Fibroblast of villous mesenchyme (primary cell): ENCODE measurements at regions not wholly inside any gene's neighbourhood (a gene's known extent, or its start where the extent isn't known, plus 50 kb on each side); places are given as distances from the start of the nearest gene placed in this dataset.
A peak's percentile ranks its signal among the peaks of the same experiment; 100 is the strongest.

Experiments
- DNase-seq: peaks from one replicate; pipeline ENCODE4 v3.0.0-alpha.2; 2010; ENCODE audit warnings: low read depth
- H3K4me3 ChIP-seq: 2 replicates; pipeline ENCODE4 v1.5.1; 2011; ENCODE audit warnings: low read depth, mild to moderate bottlenecking, low read length
- TF ChIP-seq, protein P1 (sequence below): IDR thresholded peaks from 2 replicates; pipeline ENCODE4 v1.5.1; 2012; ENCODE audit warnings: low read depth, mild to moderate bottlenecking, low read length; ENCODE audit not compliant: insufficient read depth

- TF ChIP-seq, protein P1, sequence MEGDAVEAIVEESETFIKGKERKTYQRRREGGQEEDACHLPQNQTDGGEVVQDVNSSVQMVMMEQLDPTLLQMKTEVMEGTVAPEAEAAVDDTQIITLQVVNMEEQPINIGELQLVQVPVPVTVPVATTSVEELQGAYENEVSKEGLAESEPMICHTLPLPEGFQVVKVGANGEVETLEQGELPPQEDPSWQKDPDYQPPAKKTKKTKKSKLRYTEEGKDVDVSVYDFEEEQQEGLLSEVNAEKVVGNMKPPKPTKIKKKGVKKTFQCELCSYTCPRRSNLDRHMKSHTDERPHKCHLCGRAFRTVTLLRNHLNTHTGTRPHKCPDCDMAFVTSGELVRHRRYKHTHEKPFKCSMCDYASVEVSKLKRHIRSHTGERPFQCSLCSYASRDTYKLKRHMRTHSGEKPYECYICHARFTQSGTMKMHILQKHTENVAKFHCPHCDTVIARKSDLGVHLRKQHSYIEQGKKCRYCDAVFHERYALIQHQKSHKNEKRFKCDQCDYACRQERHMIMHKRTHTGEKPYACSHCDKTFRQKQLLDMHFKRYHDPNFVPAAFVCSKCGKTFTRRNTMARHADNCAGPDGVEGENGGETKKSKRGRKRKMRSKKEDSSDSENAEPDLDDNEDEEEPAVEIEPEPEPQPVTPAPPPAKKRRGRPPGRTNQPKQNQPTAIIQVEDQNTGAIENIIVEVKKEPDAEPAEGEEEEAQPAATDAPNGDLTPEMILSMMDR, result no peak
- no peak for DNase-seq
Measured at GRCh38 chr5:74394916-74395880, 245.3 kb downstream of the ENC1 start.

GRCh38 chr5:74394528-74394915 lies 246.0 kb downstream of the ENC1 start:
- DNase-seq, result no peak
- TF ChIP-seq, protein P1, result peak; percentile 21
- no peak overlapping the region for H3K4me3 ChIP-seq

More at GRCh38 chr5:74394916-74395880, 245.3 kb downstream of the ENC1 start:
- no peak overlapping the region for H3K4me3 ChIP-seq

DNA sequence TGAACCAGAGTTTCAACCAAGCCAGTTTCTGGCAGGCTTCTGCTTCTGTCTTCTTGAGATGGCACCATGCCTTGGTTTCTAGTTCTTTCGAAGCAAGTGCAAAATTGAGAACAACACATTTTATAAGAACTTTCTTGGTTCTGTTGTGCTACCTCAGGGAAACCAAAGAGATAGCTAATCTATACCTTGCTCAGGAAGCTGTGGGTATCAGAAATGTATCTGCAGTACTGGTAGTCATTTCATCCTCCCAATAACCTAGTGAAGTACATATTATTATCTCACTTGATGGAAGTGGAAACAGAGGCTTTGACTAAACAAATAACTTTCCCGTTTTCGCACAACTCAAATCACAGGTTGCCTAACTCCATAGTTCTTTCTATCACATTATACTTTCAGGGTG lies 246.6 kb downstream of the ENC1 start:
- no peak for DNase-seq
- TF ChIP-seq, protein P1, result no peak
- no peak overlapping the region for H3K4me3 ChIP-seq

GRCh38 chr5:74392711-74393351 lies 247.7 kb downstream of the ENC1 start:
- TF ChIP-seq, protein P1, result no peak
- no peak overlapping the region for H3K4me3 ChIP-seq
- peak; percentile 41 for DNase-seq

- TF ChIP-seq, protein P1, result no peak
- DNase-seq, result no peak
- no peak overlapping the region for H3K4me3 ChIP-seq
Measured at GRCh38 chr5:74391410-74391809, 249.1 kb downstream of the ENC1 start.

DNA sequence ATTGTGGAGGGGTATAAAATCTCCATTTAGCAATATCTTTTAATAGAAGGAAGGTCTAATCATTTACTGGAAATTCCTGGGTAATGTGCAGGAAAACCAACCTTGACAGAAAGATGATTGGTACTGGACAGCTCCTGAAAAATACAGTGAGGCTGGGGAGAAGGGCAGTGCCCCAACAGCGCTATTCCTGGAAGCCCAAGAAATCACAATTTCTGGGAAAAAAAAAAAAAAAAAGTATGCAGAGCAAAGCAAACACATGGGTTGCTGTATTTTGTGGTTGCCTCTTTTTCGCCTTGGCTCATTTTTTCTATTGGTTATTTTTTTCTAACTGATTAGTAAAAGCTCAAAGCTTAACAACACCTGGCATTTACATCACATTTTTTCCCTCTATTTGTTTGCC lies 249.7 kb downstream of the ENC1 start:
- TF ChIP-seq, protein P1, result no peak
- DNase-seq, result no peak
- no peak overlapping the region for H3K4me3 ChIP-seq
